ENCODE measurements at regions not wholly inside any gene's neighbourhood (a gene's known extent, or its start where the extent isn't known, plus 50 kb on each side); places are given as distances from the start of the nearest gene placed in this dataset.

- TF ChIP-seq POLR2AphosphoS5 (IDR thresholded peaks at IDR 0.05) (peak in 1 of 3 donors; percentile 19), POLR2A (IDR thresholded peaks at IDR 0.05) (no peak)
- H3K9me3 ChIP-seq, result no peaks in the 10 kb centered on the region
- H3K27me3 ChIP-seq, result no peaks in the 10 kb centered on the region
- intact Hi-C loops (cut with DNase I; ENCODE audit: low total_unique reads), result no loop called here
- no peaks in the 10 kb centered on the region for H3K4me1 ChIP-seq
- no peak for DNase-seq (ENCODE audit: low spot score in 2 of 2)
- H3K4me3 ChIP-seq, result no peak overlapping the region
- peak overlapping the region in 1 of 2 donors; percentile 15 for H3K27ac ChIP-seq
- H3K36me3 ChIP-seq, result no peaks in the 10 kb centered on the region
Measured at GRCh38 chr9:13411791-13412190, 132.3 kb upstream of the MPDZ start.

GRCh38 chr9:13410566-13411031 lies 131.1 kb upstream of the MPDZ start:
- no peak overlapping the region for H3K4me3 ChIP-seq
- TF ChIP-seq POLR2AphosphoS5 (IDR thresholded peaks at IDR 0.05) (no peak), CTCF (IDR thresholded peaks at IDR 0.05) (no peak), POLR2A (IDR thresholded peaks at IDR 0.05) (no peak)
- no peaks in the 10 kb centered on the region for H3K9me3 ChIP-seq
- no peaks in the 10 kb centered on the region for H3K27me3 ChIP-seq
- intact Hi-C loops (cut with DNase I; ENCODE audit: low total_unique reads), result no loop called here
- no peaks in the 10 kb centered on the region for H3K4me1 ChIP-seq
- no peaks in the 10 kb centered on the region for H3K36me3 ChIP-seq
- H3K27ac ChIP-seq, result peak overlapping the region in 1 of 2 donors; percentile 15
- no peak for DNase-seq (ENCODE audit: low spot score in 2 of 2)

GRCh38 chr9:13397661-13398060 lies 118.2 kb upstream of the MPDZ start:
- H3K27ac ChIP-seq, result no peak overlapping the region
- TF ChIP-seq POLR2A (IDR thresholded peaks at IDR 0.05) (no peak), CTCF (IDR thresholded peaks at IDR 0.05) (no peak), POLR2AphosphoS5 (IDR thresholded peaks at IDR 0.05) (no peak)
- no peak overlapping the region for H3K4me3 ChIP-seq

GRCh38 chr9:13397220-13397619 lies 117.7 kb upstream of the MPDZ start:
- no peaks in the 10 kb centered on the region for H3K9me3 ChIP-seq
- H3K27ac ChIP-seq, result no peak overlapping the region
- no peak overlapping the region for H3K4me3 ChIP-seq
- no peak for DNase-seq (ENCODE audit: low spot score in 2 of 2)
- no peaks in the 10 kb centered on the region for H3K36me3 ChIP-seq
- no peak for TF ChIP-seq CTCF (IDR thresholded peaks at IDR 0.05)
- TF ChIP-seq POLR2AphosphoS5 (IDR thresholded peaks at IDR 0.05), result no peak
- TF ChIP-seq POLR2A (IDR thresholded peaks at IDR 0.05), result no peak
- no peaks in the 10 kb centered on the region for H3K27me3 ChIP-seq
- intact Hi-C loops (cut with DNase I; ENCODE audit: low total_unique reads), result no loop called here
- H3K4me1 ChIP-seq, result no peaks in the 10 kb centered on the region

More at GRCh38 chr9:13397661-13398060, 118.2 kb upstream of the MPDZ start:
- DNase-seq (ENCODE audit: low spot score in 2 of 2), result no peak
- H3K9me3 ChIP-seq, result no peaks in the 10 kb centered on the region
- H3K27me3 ChIP-seq, result no peaks in the 10 kb centered on the region
- H3K36me3 ChIP-seq, result no peaks in the 10 kb centered on the region
- no peaks in the 10 kb centered on the region for H3K4me1 ChIP-seq
- intact Hi-C loops (cut with DNase I; ENCODE audit: low total_unique reads), result no loop called here

GRCh38 chr9:13396418-13396817 lies 116.9 kb upstream of the MPDZ start:
- no peak for DNase-seq (ENCODE audit: low spot score in 2 of 2)
- Histone ChIP-seq H3K9me3 (peaks cover 2% of the 10 kb centered on the region in 2 donors), H3K4me3 (no peak overlapping the region), H3K36me3 (no peaks in the 10 kb centered on the region), H3K27me3 (no peaks in the 10 kb centered on the region), H3K4me1 (no peaks in the 10 kb centered on the region), H3K27ac (no peak overlapping the region)
- intact Hi-C loops (cut with DNase I; ENCODE audit: low total_unique reads), result no loop called here
- TF ChIP-seq POLR2A (IDR thresholded peaks at IDR 0.05) (no peak), POLR2AphosphoS5 (IDR thresholded peaks at IDR 0.05) (no peak), CTCF (IDR thresholded peaks at IDR 0.05) (no peak)

GRCh38 chr9:13395156-13395555 lies 115.7 kb upstream of the MPDZ start:
- H3K27ac ChIP-seq, result no peak overlapping the region
- H3K4me1 ChIP-seq, result no peaks in the 10 kb centered on the region

More at GRCh38 chr9:13395156-13395555, 115.7 kb upstream of the MPDZ start:
- H3K36me3 ChIP-seq, result no peaks in the 10 kb centered on the region
- no peaks in the 10 kb centered on the region for H3K27me3 ChIP-seq
- no peak overlapping the region for H3K4me3 ChIP-seq
- DNase-seq (ENCODE audit: low spot score in 2 of 2), result no peak
- H3K9me3 ChIP-seq, result peaks cover 4 to 15% of the 10 kb centered on the region in 2 donors
- TF ChIP-seq POLR2A (IDR thresholded peaks at IDR 0.05), result no peak
- TF ChIP-seq POLR2AphosphoS5 (IDR thresholded peaks at IDR 0.05), result no peak
- no peak for TF ChIP-seq CTCF (IDR thresholded peaks at IDR 0.05)
- intact Hi-C loops (cut with DNase I; ENCODE audit: low total_unique reads), result no loop called here
